ENCODE measurements at regions not wholly inside any gene's neighbourhood (a gene's known extent, or its start where the extent isn't known, plus 50 kb on each side); places are given as distances from the start of the nearest gene placed in this dataset.

DNA sequence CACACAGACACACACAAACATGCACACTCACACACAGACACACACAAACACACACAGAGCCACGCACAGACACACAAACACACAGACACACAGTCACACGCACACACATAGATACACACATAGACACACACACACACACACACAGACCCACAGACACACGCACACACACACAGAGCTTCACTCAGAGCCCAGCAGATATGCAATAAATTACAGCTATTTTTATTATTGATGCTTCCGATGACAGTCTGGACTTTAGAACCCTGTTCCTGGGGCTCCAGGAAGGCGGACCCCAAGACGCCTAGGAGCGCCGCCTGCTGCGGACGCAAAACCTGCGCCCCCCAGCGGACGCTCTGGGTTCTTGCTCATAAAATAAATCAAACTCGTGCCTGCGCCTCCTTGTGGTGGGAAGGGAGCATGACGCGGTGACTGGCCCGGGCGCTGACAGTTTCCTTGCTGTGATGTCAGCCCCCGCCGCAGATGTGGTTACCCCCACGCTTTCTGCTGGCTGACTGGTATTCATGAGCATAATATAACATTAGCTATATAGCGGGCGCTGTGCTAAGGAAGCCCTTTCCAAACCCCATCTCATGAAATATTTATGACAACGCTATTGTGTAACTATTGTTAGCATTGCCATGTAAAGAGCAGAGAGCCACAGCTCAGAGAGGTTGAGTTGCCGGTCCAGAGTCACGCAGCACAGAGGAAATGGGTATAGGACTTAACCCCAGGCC, 64.4 kb upstream of the TM9SF2 start (continued):
- no peak for TF ChIP-seq SUZ12 (IDR thresholded peaks at IDR 0.05; ENCODE audit: unreplicated experiment)
- TF ChIP-seq, protein P1, sequence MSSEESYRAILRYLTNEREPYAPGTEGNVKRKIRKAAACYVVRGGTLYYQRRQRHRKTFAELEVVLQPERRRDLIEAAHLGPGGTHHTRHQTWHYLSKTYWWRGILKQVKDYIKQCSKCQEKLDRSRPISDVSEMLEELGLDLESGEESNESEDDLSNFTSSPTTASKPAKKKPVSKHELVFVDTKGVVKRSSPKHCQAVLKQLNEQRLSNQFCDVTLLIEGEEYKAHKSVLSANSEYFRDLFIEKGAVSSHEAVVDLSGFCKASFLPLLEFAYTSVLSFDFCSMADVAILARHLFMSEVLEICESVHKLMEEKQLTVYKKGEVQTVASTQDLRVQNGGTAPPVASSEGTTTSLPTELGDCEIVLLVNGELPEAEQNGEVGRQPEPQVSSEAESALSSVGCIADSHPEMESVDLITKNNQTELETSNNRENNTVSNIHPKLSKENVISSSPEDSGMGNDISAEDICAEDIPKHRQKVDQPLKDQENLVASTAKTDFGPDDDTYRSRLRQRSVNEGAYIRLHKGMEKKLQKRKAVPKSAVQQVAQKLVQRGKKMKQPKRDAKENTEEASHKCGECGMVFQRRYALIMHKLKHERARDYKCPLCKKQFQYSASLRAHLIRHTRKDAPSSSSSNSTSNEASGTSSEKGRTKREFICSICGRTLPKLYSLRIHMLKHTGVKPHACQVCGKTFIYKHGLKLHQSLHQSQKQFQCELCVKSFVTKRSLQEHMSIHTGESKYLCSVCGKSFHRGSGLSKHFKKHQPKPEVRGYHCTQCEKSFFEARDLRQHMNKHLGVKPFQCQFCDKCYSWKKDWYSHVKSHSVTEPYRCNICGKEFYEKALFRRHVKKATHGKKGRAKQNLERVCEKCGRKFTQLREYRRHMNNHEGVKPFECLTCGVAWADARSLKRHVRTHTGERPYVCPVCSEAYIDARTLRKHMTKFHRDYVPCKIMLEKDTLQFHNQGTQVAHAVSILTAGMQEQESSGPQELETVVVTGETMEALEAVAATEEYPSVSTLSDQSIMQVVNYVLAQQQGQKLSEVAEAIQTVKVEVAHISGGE (CRISPR knock-in tag; IDR thresholded peaks at IDR 0.05): no peak
- TF ChIP-seq CREB1 (IDR thresholded peaks at IDR 0.05; ENCODE audit: low read depth): no peak
- TF ChIP-seq NR2F1 (conservative IDR thresholded peaks at IDR 0.05): peak; percentile 62; the same call in 1 of the 2 replicates
- TF ChIP-seq CHD2 (IDR thresholded peaks at IDR 0.05; ENCODE audit: borderline replicate concordance, low read depth, low read length): 0 out of 2 replicates have a peak, but pooled peaks have one; percentile 23
- peak; percentile 63 for TF ChIP-seq JUNB (IDR thresholded peaks at IDR 0.05)
- TF ChIP-seq ZNF217 (IDR thresholded peaks at IDR 0.05): peak; percentile 70; the same call in 1 of the 2 replicates
- peak; percentile 72; the same call in 1 of the 2 replicates for TF ChIP-seq NKRF (conservative IDR thresholded peaks at IDR 0.05)
- peak; percentile 28; the same call in 1 of the 2 replicates for TF ChIP-seq RFX5 (IDR thresholded peaks at IDR 0.05; ENCODE audit: low read depth, low read length)
- TF ChIP-seq ETV6 (conservative IDR thresholded peaks at IDR 0.05 in 1 of 2, IDR thresholded peaks at IDR 0.05 in 1 of 2; ENCODE audit: borderline replicate concordance in 1 of 2, low read depth in 1 of 2): no peak; a peak in 1 of 4 replicates
- peak; percentile 83 for TF ChIP-seq PKNOX1 (IDR thresholded peaks at IDR 0.05)
- no peak for TF ChIP-seq CEBPB (IDR thresholded peaks at IDR 0.05; ENCODE audit: borderline replicate concordance in 1 of 2, low read depth in 2 of 2, low read length in 2 of 2)
- no peak for TF ChIP-seq SREBF1 (IDR thresholded peaks at IDR 0.05; ENCODE audit: low read length)
- TF ChIP-seq BCL3 (IDR thresholded peaks at IDR 0.05; ENCODE audit: borderline replicate concordance, insufficient read depth, low read depth, low read length, poor library complexity, severe bottlenecking): peak; percentile 74
- TF ChIP-seq RELA (IDR thresholded peaks at IDR 0.05; ENCODE audit: borderline replicate concordance, partially characterized antibody): peak; percentile 65
- TF ChIP-seq POLR2A (IDR thresholded peaks at IDR 0.05; ENCODE audit: low read depth, low read length): no peak
- TF ChIP-seq TCF12 (IDR thresholded peaks at IDR 0.05; ENCODE audit: low read depth, low read length): peak; percentile 75
- peak; percentile 31; the same call in 1 of the 2 replicates for TF ChIP-seq ZNF384 (IDR thresholded peaks at IDR 0.05; ENCODE audit: borderline replicate concordance, low read depth, low read length)
- peak; percentile 97 for TF ChIP-seq RAD21 (IDR thresholded peaks at IDR 0.05; ENCODE audit: insufficient read depth, low read depth, low read length)
- 0 out of 2 replicates have a peak, but pooled peaks have one; percentile 34 for TF ChIP-seq E2F4 (IDR thresholded peaks at IDR 0.05; ENCODE audit: low read depth, low read length)
- peak; percentile 63 for TF ChIP-seq SP1 (IDR thresholded peaks at IDR 0.05; ENCODE audit: low read depth, low read length)

Measured in GM12878 (cell line).